GM19193 (cell line): ENCODE measurements at regions not wholly inside any gene's neighbourhood (a gene's known extent, or its start where the extent isn't known, plus 50 kb on each side); places are given as distances from the start of the nearest gene placed in this dataset.

Experiments
- POLR2A ChIP-seq: IDR thresholded peaks from 4 replicates; pipeline ENCODE4 v1.6.1; 2011; ENCODE audit not compliant: insufficient read depth, insufficient read length; ENCODE audit errors: extremely low read depth

DNA sequence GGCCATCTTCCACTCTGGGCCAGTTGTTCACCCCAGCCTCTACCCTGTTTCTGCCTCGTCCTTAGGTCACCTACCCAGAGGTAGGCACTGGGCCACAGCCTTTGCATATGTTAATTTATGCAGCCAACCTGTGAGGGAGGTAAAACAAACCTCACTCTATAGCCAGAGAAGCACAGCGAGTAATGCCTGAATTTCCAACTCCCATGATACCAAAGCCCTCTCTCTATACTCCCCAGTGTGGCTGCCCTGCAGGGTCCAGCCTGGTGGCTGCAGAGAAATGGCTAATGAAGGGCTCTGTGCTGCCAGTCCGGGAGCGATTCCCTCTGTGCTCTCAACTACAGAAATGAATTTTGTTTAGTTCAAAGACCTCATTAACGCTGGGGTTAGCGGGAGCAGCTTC is 397.0 kb upstream of the CCL2 start:
- no peak for TF ChIP-seq POLR2A

DNA sequence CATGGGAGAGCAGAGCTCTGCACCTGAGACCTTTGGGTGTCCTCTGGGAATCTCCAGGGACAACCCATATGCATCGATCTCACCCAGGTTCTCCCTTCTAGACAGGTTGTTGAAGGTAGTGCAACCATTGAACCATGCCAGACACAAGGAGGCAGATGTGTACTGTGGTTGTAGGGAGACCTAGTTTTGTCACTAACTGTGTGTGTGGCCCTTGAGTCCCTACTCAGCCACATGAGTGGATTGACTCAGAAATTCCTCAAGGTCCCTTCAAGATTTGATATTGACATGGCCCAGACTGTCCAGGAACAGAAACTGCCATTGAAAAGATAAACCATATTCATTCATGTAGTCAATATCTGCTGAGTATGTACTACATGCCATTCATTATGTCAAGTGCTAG is 396.4 kb upstream of the CCL2 start:
- TF ChIP-seq POLR2A, result no peak

DNA sequence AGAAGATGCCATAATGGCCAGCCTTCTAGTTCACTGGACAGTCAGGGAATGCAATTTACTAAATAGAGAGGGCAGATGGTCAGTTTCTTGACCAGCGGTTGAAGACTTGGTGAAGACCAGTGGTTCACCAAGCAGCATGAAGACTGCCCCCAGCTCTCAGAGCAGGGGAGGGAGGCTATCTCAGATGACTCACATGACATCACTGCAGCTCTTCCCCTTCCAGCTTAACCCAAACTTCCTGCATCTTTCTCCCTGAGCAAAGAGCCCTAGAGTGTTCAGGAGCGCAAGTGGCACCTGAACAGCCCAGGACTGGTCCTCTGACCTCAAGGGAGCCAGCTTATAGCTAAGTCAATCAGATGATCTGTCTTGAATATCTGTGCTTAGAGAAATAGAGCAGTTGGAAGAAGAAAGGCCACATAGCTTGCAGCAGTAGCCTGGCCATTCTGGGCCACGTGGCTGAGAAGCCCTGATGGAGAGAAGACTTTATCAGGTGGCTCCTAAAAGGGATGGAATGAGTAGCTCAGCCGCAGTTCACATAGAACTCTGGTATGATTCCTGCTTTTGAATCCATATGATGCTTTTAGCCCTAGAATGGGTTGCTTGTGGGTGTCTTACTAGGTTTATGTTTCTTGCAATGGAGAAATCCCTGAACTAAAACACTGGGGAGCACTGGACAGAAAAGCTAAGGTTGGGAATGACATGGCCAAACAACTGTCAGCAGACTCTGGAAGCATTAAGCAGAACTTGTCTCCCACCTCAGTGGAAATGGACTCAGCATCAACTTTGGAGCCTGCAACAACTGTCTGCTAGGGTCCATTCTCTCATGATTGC is 392.1 kb upstream of the CCL2 start:
- no peak for TF ChIP-seq POLR2A

DNA sequence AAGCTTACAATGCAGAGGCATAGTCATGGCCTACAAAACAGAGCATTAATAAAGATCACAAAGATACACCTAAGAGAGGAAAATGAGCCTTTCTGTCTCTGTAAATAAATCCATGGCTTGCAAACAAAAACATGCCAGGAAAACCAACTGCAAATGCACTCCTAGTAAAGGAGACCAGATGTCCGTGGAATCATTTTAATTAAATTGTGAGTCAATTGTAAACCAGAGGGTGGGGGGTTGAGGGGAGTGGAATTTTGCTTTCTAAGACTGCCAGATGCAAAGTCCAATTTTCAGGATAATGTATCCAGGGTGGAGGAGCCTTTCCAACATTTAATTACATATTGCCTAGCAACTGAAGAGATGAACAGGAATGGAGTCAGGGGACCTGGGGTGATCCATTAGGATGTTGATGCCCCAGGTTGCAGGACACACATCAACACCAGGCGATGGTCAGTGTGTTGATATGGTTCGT is 390.3 kb upstream of the CCL2 start:
- TF ChIP-seq POLR2A, result no peak

DNA sequence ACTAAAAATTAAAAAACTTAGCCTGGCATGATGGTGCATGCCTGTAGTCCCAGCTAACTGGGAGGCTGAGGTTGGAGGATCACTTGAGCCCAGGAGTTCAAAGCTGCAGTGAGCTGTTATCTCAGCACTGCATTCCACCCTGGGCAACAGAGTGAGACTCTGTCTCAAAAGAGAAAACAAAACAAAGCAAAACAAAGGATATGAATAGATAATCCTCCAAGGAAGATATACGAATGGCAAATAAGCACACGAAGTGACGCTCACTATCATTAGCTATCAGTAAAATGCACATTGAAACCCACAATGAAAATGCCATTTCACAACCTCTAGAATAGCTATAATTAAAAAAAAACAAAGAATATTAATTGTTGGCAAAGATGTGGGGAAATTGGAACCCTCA is 386.2 kb upstream of the CCL2 start:
- TF ChIP-seq POLR2A, result no peak

DNA sequence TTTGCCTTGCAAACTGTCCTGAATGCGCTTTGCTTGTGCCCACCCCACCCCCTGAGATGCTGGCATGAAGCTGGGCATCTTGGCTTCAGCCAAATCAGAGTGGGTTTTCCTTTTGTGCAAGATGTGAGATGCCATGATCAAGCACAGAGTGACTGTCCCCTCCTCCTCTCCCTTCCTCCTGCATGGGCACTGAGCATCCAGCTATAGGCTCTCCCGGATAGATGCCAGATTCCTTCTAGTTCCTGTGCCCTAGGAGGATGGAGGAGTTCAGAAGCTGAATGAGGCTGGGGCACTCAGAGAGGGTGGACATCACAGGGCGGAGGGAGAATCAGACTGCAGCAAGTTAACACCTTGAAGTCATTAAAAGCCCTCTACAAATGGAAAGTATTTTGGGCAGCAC is 384.1 kb upstream of the CCL2 start:
- no peak for TF ChIP-seq POLR2A

DNA sequence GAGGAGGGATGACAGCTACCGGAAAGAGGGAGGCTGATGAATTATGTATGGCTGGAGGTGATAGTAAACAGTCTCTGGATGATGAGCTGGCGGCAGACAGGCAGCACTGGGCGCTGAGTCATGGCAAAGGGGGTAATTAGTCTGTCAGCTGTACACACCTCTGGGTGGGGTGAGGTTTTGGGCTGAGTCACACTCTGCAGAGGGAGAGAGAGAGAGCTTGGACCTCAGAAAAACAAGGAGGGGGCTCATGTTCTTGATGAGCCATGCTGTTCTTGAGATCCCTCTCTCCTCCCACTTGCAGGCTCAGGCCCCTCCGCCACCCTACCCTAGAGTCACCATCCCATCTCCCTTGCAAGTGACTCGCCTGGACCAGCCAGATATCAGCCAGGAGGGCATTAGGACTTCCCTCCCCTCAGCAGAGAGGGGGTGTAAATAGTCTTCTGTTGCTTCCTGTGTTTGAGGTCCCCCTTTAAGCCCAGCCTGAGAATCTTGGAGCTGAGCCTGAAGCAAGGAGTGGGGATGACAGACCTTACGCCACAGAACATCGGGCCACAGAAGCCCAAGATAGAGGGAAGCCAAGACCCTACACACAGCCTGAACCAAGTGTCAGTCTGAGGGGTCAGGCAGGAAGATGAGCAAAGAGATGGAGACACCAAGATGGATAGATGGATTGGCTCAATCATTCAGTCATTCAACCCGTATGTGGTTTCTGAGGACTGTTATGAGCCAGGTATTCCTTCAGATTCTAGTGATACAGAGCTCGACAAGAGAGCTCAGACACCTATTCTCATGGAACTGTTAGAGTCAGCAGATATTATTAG is 383.2 kb upstream of the CCL2 start:
- TF ChIP-seq POLR2A, result no peak

DNA sequence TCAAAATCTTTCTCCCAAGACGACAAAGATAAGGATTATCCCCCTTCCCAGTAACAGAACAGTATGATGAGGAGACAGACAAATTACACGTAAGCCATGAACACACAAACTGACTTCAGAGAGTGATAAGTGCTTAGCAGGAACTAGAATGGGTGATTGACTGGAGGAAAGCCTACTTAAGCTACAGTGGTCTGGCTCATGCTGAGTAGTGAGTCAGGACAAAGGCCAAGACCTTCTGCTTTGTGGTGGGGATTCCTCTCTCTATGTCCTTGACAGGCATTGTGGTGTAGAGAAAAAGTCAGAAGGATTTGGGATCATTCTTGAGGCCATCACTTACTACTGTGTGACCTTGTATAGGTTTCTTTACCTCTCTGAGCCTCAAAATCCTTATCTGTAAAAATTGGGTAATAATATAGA is 381.9 kb upstream of the CCL2 start:
- TF ChIP-seq POLR2A, result no peak

DNA sequence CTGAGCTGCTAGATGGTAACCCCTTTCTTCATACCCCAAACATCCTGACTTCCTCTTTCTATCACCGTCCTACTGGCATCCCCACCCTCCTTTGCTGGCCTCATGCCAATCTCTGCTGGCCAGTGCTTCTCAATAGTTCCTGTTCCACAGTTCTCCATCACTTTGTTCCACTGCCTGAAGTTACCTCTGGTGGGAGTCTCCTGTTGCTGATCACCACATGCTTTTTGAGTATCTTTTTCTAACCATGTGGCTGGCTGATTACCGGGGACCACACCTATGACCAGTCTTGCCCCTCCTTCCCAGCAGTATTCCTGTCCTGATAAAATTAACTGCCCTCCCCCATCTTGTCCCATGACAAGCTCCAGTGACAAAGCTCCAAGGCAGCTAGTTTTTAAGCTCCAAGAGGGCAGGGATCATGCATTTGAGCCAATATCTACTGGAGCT is 380.4 kb upstream of the CCL2 start:
- no peak for TF ChIP-seq POLR2A

DNA sequence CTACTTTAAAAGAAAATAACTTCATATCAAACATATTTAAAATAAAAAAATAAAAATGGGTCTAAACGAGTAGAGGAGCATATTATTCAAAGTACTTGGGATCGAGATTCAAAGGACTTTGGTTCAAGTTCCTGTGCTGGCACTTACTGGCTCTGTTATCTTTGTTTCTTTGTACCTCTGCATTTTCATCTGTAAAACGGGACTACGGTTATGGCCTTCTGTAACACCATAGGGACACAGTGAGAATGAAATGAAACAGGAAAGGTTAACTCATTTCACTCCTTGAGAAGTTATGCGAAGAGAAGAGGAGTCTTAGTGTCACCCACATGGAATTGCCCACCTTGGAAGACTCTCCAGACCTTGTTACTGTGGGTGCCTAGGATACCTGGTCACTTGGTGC is 379.1 kb upstream of the CCL2 start:
- TF ChIP-seq POLR2A, result no peak

DNA sequence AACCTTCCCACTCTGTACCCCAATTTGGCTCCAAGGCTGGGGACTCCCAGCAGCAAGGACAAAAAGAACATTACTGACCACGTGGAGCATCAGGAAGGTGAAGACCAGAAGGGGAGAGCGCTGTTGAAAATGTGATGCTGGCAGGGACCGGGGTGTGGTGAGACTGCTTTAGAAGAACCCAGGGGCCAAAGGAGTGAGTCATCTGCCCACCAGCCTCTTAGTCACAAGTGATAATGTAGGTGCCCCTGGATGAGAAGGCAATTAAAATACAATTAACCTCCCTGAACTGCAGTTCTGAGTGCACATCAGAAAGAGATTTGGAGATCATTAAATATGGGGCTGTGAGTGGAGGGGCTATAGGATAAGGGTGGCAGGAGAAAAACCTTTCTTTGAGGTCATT is 366.6 kb upstream of the CCL2 start:
- no peak for TF ChIP-seq POLR2A

DNA sequence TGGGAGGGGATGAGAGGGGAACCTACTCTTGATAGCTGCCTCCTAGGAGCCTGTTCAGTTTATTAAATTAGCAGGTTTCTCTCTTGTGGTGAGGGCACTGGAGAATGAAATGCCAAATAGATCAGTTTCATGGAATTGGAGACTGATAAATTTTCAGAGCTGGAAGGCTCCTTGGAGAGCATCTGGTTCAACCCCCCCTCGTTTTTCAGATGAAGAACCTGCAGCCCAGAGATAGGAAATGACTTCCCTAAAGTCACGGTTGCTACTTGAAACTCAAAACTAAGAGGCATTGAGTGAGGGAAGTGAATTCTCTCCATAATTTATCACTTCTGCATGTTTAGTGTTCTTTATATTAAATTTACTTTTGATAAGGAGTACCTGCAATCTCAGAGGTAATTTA is 366.0 kb upstream of the CCL2 start:
- TF ChIP-seq POLR2A, result no peak

DNA sequence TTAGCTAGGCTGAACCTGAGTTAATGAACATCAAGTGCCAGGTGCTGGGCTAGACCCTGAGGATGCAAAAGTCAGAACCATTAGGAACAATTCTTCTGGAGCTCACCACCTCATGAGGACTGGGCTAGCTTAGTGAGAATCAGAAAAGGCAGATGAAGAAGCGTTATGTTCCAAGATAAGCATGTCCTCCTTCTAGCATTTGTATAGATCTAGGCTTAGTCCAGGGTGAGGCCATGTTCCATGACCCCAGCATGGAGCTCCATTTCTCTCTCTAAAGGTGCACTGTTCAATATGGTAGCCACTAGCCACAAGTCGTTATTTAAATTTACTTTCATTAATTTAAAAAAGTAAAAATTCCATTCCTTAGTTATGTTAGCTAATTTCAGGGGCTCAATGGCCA is 365.3 kb upstream of the CCL2 start:
- no peak for TF ChIP-seq POLR2A

DNA sequence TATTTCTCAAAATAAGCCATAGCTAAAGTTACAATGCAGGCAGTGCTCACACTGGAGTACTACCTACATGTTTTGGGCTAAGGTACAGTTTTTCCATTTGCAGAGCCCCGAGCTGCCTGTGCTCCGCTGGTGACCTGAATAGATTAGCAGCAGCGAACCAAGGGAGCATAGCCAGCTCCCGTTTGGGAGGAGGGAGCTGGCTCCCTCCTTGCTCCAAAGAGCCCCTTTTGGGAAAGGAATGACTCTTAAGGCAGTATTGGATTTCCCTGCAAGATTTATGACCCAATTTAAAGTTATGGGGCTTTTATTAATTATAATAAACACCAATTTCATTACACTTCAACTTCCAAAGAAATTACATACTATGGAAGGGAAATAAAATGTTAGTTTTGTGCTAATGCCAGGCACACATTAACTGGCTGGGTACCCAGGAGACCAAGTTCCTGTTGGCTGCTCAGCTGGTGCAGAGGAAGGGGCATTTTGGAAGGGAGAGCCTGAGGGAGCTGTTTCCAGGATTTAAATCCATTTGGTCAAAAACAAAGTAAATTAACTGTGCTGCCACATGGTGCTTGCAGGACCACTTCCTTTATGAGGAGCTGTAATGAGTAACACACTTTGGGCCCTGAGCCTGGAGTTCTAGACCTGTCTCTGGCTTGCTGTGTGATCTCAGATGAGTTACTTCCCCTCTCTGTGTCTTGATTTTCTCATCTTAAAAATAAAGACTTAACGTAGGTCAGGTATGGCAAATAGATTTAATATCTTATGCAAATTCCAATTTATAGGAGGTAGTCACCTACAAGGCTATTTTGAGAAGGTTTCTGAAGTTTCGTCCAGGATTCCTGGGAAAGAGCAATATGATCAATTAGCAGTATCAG is 362.1 kb upstream of the CCL2 start:
- TF ChIP-seq POLR2A, result no peak

DNA sequence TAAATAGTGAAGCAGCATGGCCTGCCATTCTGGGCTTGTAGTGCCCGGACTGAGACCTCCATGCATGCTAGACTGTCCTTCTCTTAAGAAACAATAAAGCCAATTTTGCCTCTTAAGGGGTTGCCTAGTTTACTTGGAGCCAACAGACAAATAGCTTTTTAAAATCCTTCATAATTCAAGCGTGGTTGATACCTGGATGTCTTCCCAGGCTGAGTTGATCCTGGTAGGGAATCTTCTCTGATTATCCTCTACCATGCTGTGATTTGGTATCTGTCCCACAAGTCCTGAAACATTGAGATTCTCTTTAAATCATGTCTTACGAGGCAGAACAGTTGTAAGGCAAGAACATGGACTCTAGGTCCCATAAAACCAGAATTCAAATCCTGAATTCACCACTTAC is 359.6 kb upstream of the CCL2 start:
- no peak for TF ChIP-seq POLR2A
